Ovary (tissue), 3 donors: ENCODE measurements at regions not wholly inside any gene's neighbourhood (a gene's known extent, or its start where the extent isn't known, plus 50 kb on each side); places are given as distances from the start of the nearest gene placed in this dataset.

Experiments
- POLR2A ChIP-seq: fragments of 450-650 bp; IDR thresholded peaks from one replicate; pipeline ENCODE4 v1.6.1; 2017; ENCODE audit warnings: antibody characterized with exemption, mild to moderate bottlenecking, moderate library complexity
- TF ChIP-seq, protein P1 (sequence below), 3 donors: fragments of 450-650 bp in 2 of 3; fragments of 200-600 bp in 1 of 3; IDR thresholded peaks; one replicate each; pipeline versions ENCODE4 v1.5.1 to v1.8.0; 2016 to 2022; ENCODE audit warnings: antibody characterized with exemption in 3 of 3, mild to moderate bottlenecking in 1 of 3
- donor health status: DM: no; HTN: no; CAD: no.

DNA sequence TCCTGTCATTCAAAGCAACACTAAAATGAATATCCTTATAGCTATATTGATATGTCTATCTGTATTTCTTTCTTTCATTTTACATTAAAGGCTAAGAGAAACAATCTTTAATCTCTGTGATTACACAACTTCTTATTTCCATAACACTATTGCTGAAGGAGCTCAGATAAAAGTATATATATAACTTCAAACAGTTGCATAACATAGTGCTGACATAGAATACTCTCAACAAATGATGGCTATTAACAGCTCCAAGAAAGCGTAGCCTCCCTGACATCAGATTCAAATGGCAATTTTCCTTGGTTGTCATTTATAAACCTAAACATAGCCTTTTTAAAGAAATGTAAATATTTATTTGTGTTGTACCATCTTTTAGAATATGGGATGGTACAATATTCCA is 116.6 kb upstream of the PTPRG start:
- TF ChIP-seq, protein P1, sequence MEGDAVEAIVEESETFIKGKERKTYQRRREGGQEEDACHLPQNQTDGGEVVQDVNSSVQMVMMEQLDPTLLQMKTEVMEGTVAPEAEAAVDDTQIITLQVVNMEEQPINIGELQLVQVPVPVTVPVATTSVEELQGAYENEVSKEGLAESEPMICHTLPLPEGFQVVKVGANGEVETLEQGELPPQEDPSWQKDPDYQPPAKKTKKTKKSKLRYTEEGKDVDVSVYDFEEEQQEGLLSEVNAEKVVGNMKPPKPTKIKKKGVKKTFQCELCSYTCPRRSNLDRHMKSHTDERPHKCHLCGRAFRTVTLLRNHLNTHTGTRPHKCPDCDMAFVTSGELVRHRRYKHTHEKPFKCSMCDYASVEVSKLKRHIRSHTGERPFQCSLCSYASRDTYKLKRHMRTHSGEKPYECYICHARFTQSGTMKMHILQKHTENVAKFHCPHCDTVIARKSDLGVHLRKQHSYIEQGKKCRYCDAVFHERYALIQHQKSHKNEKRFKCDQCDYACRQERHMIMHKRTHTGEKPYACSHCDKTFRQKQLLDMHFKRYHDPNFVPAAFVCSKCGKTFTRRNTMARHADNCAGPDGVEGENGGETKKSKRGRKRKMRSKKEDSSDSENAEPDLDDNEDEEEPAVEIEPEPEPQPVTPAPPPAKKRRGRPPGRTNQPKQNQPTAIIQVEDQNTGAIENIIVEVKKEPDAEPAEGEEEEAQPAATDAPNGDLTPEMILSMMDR (IDR thresholded peaks at IDR 0.05) = no peak
- no peak for TF ChIP-seq POLR2A
